T-cell (primary cell): ENCODE measurements at regions not wholly inside any gene's neighbourhood (a gene's known extent, or its start where the extent isn't known, plus 50 kb on each side); places are given as distances from the start of the nearest gene placed in this dataset.

ENCODE experiments used
- ATAC-seq, 4 experiments: fragments of 200-7000 bp in 3 of 4; fragments of 150-1000 bp in 1 of 4; cut with Tn5 transposase; replicated peaks in 1 of 4; 1 replicate in 3 of 4; 2 replicates in 1 of 4; pipeline ENCODE4 v1.10.0; 2021; ENCODE audit warnings: moderate library complexity in 3 of 4, mild to moderate bottlenecking in 2 of 4, moderate number of reproducible peaks in 1 of 4
- CTCF ChIA-PET, 2 donors: fragments of 300-600 bp; sonication (Branson Sonifier 250); formaldehyde crosslinking; loops; one replicate each; lab custom pipeline; 2022; ENCODE audit warnings: antibody characterized with exemption in 2 of 2; lab: Charles Lee
- POLR2A ChIA-PET, 2 donors: fragments of 300-600 bp; sonication (Branson Sonifier 250); formaldehyde crosslinking; loops; one replicate each; lab custom pipeline; 2022; ENCODE audit warnings: antibody characterized with exemption in 2 of 2; lab: Charles Lee
- DNase-seq, 35 experiments: peaks; one replicate each; pipeline versions ENCODE4 v3.0.0 to v3.0.0-alpha.2; 2013 to 2023
- H3K27ac ChIP-seq: one replicate; pipeline ENCODE4 v1.5.1; 2013; ENCODE audit warnings: low read length
- H3K27me3 ChIP-seq, 2 experiments: replicated peaks in 1 of 2; 1 replicate in 1 of 2; 2 replicates in 1 of 2; pipeline versions ENCODE4 v1.6.1 to v1.7.0; 2013; ENCODE audit warnings: low read length in 1 of 2, mixed read lengths in 1 of 2; ENCODE audit not compliant: control insufficient read depth in 2 of 2, insufficient read depth in 2 of 2; ENCODE audit errors: extremely low read depth in 1 of 2
- H3K36me3 ChIP-seq, 2 donors: 1 replicate in 1 of 2; 2 replicates in 1 of 2; pipeline versions ENCODE4 v1.6.1 to v1.7.0; 2013; ENCODE audit warnings: low read length in 1 of 2; ENCODE audit not compliant: control insufficient read depth in 2 of 2, insufficient read depth in 1 of 2; ENCODE audit errors: extremely low read depth in 1 of 2
- H3K4me1 ChIP-seq, 2 experiments: 1 replicate in 1 of 2; 2 replicates in 1 of 2; pipeline versions ENCODE4 v1.6.1 to v1.7.0; 2013; ENCODE audit warnings: low read length in 2 of 2, mixed read lengths in 1 of 2; ENCODE audit not compliant: insufficient read depth in 2 of 2, control insufficient read depth in 1 of 2; ENCODE audit errors: extremely low read depth in 1 of 2
- H3K4me3 ChIP-seq, 2 donors: 1 replicate in 1 of 2; 2 replicates in 1 of 2; pipeline versions ENCODE4 v1.5.1 to v1.7.0; 2013; ENCODE audit warnings: mild to moderate bottlenecking in 2 of 2, low read length in 1 of 2, moderate library complexity in 1 of 2; ENCODE audit not compliant: control insufficient read depth in 1 of 2; ENCODE audit errors: extremely low read depth in 1 of 2
- H3K9me3 ChIP-seq: 2 replicates; pipeline ENCODE4 v1.7.0; 2013
- H3K27ac Mint-ChIP-seq, 2 donors: one replicate each; pipeline ENCODE4 v1.8.0; 2020 to 2021; ENCODE audit warnings: mild to moderate bottlenecking in 2 of 2, mixed read lengths in 2 of 2
- H3K27me3 Mint-ChIP-seq, 2 donors: one replicate each; pipeline ENCODE4 v1.8.0; 2021 to 2022; ENCODE audit warnings: mixed read lengths in 2 of 2
- H3K36me3 Mint-ChIP-seq: one replicate; pipeline ENCODE4 v1.8.0; 2021; ENCODE audit warnings: mixed read lengths
- H3K4me1 Mint-ChIP-seq, 3 donors: one replicate each; pipeline ENCODE4 v1.8.0; 2020 to 2022; ENCODE audit warnings: mixed read lengths in 3 of 3, mild to moderate bottlenecking in 1 of 3
- H3K4me3 Mint-ChIP-seq, 3 donors: one replicate each; pipeline ENCODE4 v1.8.0; 2020 to 2022; ENCODE audit warnings: mild to moderate bottlenecking in 3 of 3, mixed read lengths in 3 of 3, moderate library complexity in 3 of 3
- H3K9me3 Mint-ChIP-seq, 3 donors: one replicate each; pipeline ENCODE4 v1.8.0; 2020 to 2022; ENCODE audit warnings: mixed read lengths in 3 of 3
- whole genome bisulfite sequencing: methylation state at CpG from one replicate; pipeline ENCODE4 v1.1.5; 2013; ENCODE audit warnings: missing lambda C conversion rate; ENCODE audit not compliant: insufficient coverage; 5-methylcytosine and 5-hydroxymethylcytosine counted together

- H3K27me3 Mint-ChIP-seq: no peaks in the 10 kb centered on the region
- H3K36me3 Mint-ChIP-seq: no peaks in the 10 kb centered on the region
- ChIA-PET POLR2A (no interaction called here), CTCF (no interaction called here)
- no peaks in the 10 kb centered on the region for H3K9me3 ChIP-seq
- no peak overlapping the region for H3K4me3 Mint-ChIP-seq
- DNase-seq (no peak), ATAC-seq (no peak)
- H3K27me3 ChIP-seq: no peaks in the 10 kb centered on the region
- WGBS: 100% methylated on average over 2 of the region's 6 CpGs
- H3K27ac Mint-ChIP-seq: no peak overlapping the region
- no peaks in the 10 kb centered on the region for H3K4me1 ChIP-seq
- no peak overlapping the region for H3K27ac ChIP-seq
- H3K9me3 Mint-ChIP-seq: peaks cover 5 to 9% (median 6%) of the 10 kb centered on the region in 3 donors
- no peaks in the 10 kb centered on the region for H3K4me1 Mint-ChIP-seq
- H3K4me3 ChIP-seq: no peak overlapping the region
- no peaks in the 10 kb centered on the region for H3K36me3 ChIP-seq
Observed at GRCh38 chr2:182477774-182478173, 50.9 kb upstream of the PDE1A start.

GRCh38 chr2:182481676-182482075 is 54.8 kb upstream of the PDE1A start:
- H3K27ac ChIP-seq: no peak overlapping the region
- no peak overlapping the region for H3K4me3 ChIP-seq
- ChIA-PET CTCF (no interaction called here), POLR2A (no interaction called here)
- H3K36me3 Mint-ChIP-seq: no peaks in the 10 kb centered on the region
- no peaks in the 10 kb centered on the region for H3K27me3 ChIP-seq
- H3K9me3 Mint-ChIP-seq: peaks cover 0 to 5% (median 2%) of the 10 kb centered on the region in 3 donors
- no peaks in the 10 kb centered on the region for H3K4me1 ChIP-seq
- H3K27me3 Mint-ChIP-seq: no peaks in the 10 kb centered on the region
- ATAC-seq (no peak), DNase-seq (no peak)
- H3K9me3 ChIP-seq: no peaks in the 10 kb centered on the region
- H3K36me3 ChIP-seq: no peaks in the 10 kb centered on the region
- 57% methylated on average over 1 of the region's 2 CpGs for WGBS
- no peaks in the 10 kb centered on the region for H3K4me1 Mint-ChIP-seq
- no peak overlapping the region for H3K4me3 Mint-ChIP-seq
- H3K27ac Mint-ChIP-seq: no peak overlapping the region

- Histone ChIP-seq H3K27ac (no peak overlapping the region), H3K27me3 (no peaks in the 10 kb centered on the region), H3K4me1 (no peaks in the 10 kb centered on the region), H3K4me3 (no peak overlapping the region), H3K36me3 (no peaks in the 10 kb centered on the region), H3K9me3 (no peaks in the 10 kb centered on the region)
- DNase-seq: no peak
- Mint-ChIP-seq H3K27ac (no peak overlapping the region), H3K4me1 (no peaks in the 10 kb centered on the region), H3K27me3 (no peaks in the 10 kb centered on the region), H3K9me3 (peaks cover 0 to 5% (median 0%) of the 10 kb centered on the region in 3 donors), H3K4me3 (no peak overlapping the region), H3K36me3 (no peaks in the 10 kb centered on the region)
- 80% methylated on average over 1 of the region's 2 CpGs for WGBS
- POLR2A ChIA-PET: no interaction called here
- CTCF ChIA-PET: no interaction called here
- ATAC-seq: no peak
Observed at GRCh38 chr2:182482511-182482910, 55.7 kb upstream of the PDE1A start.

GRCh38 chr2:182496596-182496995 is 69.8 kb upstream of the PDE1A start:
- Mint-ChIP-seq H3K4me1 (no peaks in the 10 kb centered on the region), H3K4me3 (no peak overlapping the region), H3K9me3 (peaks cover 0 to 6% (median 0%) of the 10 kb centered on the region in 3 donors), H3K27ac (no peak overlapping the region), H3K27me3 (no peaks in the 10 kb centered on the region), H3K36me3 (no peaks in the 10 kb centered on the region)
- Histone ChIP-seq H3K27ac (no peak overlapping the region), H3K4me3 (no peak overlapping the region), H3K9me3 (no peaks in the 10 kb centered on the region), H3K4me1 (no peaks in the 10 kb centered on the region), H3K36me3 (no peaks in the 10 kb centered on the region), H3K27me3 (no peaks in the 10 kb centered on the region)
- DNase-seq (no peak), ATAC-seq (no peak)
- WGBS: 78% methylated on average over 2 of the region's 2 CpGs
- ChIA-PET CTCF (no interaction called here), POLR2A (no interaction called here)

- Histone ChIP-seq H3K4me3 (no peak overlapping the region), H3K4me1 (no peaks in the 10 kb centered on the region), H3K36me3 (no peaks in the 10 kb centered on the region), H3K27me3 (no peaks in the 10 kb centered on the region), H3K9me3 (no peaks in the 10 kb centered on the region), H3K27ac (no peak overlapping the region)
- WGBS: 80% methylated on average over 1 of the region's 3 CpGs
- Mint-ChIP-seq H3K27ac (no peak overlapping the region), H3K4me1 (no peaks in the 10 kb centered on the region), H3K36me3 (no peaks in the 10 kb centered on the region), H3K4me3 (no peak overlapping the region), H3K9me3 (peaks cover 0 to 4% (median 0%) of the 10 kb centered on the region in 3 donors), H3K27me3 (no peaks in the 10 kb centered on the region)
- DNase-seq: no peak
- ATAC-seq: no peak
- ChIA-PET CTCF (no interaction called here), POLR2A (no interaction called here)
Observed at GRCh38 chr2:182499706-182500470, 73.1 kb upstream of the PDE1A start.

GRCh38 chr2:182503886-182504285 is 77.0 kb upstream of the PDE1A start:
- no peak overlapping the region for H3K27ac ChIP-seq
- POLR2A ChIA-PET: no interaction called here
- H3K4me3 ChIP-seq: no peak overlapping the region
- H3K27me3 ChIP-seq: no peaks in the 10 kb centered on the region
- Mint-ChIP-seq H3K36me3 (no peaks in the 10 kb centered on the region), H3K4me3 (no peak overlapping the region), H3K27me3 (no peaks in the 10 kb centered on the region), H3K4me1 (no peaks in the 10 kb centered on the region), H3K9me3 (no peaks in the 10 kb centered on the region), H3K27ac (no peak overlapping the region)
- no CpG with 5 or more reads among the region's 2 CpGs for WGBS
- peaks cover 0 to 2% of the 10 kb centered on the region in 2 experiments for H3K4me1 ChIP-seq
- no peaks in the 10 kb centered on the region for H3K9me3 ChIP-seq
- no peaks in the 10 kb centered on the region for H3K36me3 ChIP-seq
- no peak for ATAC-seq
- DNase-seq: no peak
- CTCF ChIA-PET: interaction anchor here in 1 of 2 donors (0.7 kb wide), 1 partner anchor 14 kb away, joined by 3 read pairs; no protein-coding TSS in a partner anchor
